ENCODE measurements at regions not wholly inside any gene's neighbourhood (a gene's known extent, or its start where the extent isn't known, plus 50 kb on each side); places are given as distances from the start of the nearest gene placed in this dataset.
"Not testable (repeated sequence)": the region's sequence is repeated elsewhere in the genome, so short reads cannot be mapped to it uniquely, and the experiment has no call there.

DNA sequence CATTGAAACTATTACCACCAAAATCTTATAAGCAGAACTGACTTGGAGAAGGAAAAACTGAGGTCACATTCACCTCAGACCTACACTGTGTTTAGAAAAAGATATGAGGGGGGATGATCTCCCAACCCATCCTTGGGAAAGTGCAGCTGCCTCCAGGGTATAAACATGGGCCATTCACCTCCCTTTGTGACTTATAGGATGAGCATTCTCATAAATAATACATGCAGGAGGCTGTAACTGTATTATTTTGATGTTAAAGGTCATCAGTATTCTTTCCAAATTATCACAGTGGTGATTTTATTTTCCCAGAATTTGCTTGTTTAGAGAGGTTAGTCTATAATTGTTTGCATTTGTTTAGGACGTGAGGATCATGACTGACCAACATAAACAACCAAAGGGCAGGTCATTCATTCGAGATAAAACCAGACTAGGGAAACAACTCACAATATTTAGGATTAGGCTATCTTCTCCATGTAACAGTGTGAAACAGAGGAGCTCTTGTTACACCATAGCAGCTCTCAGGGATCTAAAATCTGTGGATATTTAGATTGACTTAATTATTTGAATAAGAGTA lies 109.2 kb upstream of the NR5A2 start:
- DNase-seq (ENCODE audit: low spot score): no peak

DNA sequence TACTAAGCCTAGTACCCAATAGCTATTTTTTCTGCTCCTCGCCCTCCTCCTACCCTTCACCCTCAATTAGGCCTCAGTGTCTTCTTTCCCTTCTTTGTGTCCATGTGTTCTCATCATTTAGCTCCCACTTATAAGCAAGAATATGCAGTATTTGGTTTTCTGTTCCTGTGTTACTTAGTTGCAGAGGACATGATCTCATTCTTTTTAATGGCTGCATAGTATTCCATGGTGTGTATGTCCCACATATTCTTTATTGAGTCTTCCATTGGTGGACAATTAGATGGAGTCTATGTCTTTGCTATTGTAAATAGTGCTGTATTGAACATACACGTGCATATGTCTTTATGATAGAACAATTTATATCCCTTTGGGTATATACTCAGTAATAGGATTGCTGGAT lies 106.9 kb upstream of the NR5A2 start:
- DNase-seq (ENCODE audit: low spot score): no peak

GRCh38 chr1:199929556-199929955 lies 98.0 kb upstream of the NR5A2 start:
- no peak for DNase-seq (ENCODE audit: low spot score)

- DNase-seq (ENCODE audit: low spot score): not testable (repeated sequence)
Measured at GRCh38 chr1:199930067-199930466, 97.4 kb upstream of the NR5A2 start.

DNA sequence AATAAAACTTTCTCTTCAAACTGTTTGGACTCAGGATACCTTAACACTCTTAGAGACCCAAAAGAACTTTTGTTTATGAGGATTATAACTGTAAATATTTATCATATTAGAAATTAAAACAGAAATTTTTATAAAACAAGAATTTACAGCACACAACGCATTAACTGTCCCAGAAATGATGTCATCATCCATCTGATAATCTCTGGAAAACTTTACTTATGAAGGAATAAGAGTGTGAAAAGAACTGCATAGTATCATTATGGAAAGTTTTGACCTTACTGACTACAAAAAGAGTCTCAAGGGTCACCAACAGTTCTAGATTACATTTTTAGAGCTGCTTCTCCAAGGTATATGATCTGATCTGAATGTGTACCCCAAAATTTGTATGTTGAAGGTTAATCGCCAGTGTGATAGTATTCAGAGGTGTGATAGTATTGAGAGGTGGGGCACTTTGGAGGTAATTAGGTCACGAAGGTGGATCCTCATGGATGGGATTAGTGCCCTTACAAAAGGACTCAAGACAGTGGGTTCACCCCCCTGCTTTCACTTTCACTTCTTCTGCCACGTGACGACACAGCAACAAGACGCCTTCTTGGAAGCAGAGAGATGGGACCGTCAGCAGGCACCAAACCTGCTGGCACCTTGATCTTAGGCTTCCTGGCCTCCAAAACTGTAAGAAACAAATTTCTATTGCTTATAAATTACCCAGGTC lies 95.7 kb upstream of the NR5A2 start:
- no peak for DNase-seq (ENCODE audit: low spot score)

- DNase-seq (ENCODE audit: low spot score): no peak
Measured at GRCh38 chr1:199932462-199932861, 95.0 kb upstream of the NR5A2 start.

DNA sequence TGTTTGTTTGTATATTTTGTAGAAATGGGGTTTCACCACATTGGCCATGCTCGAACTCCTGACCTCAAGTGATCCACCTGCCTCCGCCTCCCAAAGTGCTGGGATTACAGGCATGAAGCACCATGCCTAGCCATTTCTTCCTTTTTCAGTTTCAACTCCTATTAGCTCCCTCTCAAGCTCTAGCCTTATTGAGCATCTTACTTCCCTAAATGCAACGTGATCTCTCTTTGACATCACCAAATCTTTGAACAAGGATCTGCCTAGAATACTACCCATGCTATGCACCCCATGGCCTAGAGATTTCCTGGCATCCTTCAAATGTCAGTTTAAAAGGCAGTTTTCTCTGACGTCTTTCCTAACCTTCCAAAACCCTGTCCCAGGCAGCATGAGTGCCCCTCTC lies 91.1 kb upstream of the NR5A2 start:
- no peak for DNase-seq (ENCODE audit: low spot score)

DNA sequence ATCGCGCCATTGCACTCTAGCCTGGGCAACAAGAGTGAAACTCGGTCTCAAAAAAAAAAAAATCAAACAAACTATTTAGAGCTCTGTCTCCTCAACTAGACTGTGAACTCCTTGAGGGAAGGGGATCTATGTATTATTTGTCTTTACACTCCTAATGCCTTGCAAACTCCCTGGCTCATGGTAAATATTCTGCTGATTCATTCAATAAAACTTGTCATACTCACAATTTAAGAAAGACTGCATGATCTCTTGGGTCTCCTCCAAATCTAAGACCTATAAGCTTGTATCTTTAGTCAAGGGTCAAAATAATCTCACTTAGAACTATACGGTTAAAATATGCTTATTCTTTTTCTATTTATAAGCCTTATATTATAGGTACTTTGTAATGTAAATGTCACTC lies 90.3 kb upstream of the NR5A2 start:
- no peak for DNase-seq (ENCODE audit: low spot score)

- no peak for DNase-seq (ENCODE audit: low spot score)
Measured at GRCh38 chr1:199937661-199938060, 89.8 kb upstream of the NR5A2 start.

- DNase-seq (ENCODE audit: low spot score): no peak
Measured at GRCh38 chr1:199944986-199945385, 82.5 kb upstream of the NR5A2 start.

GRCh38 chr1:199945591-199945990 lies 81.9 kb upstream of the NR5A2 start:
- DNase-seq (ENCODE audit: low spot score): no peak

- DNase-seq (ENCODE audit: low spot score): no peak
Measured at GRCh38 chr1:199946305-199947155, 81.0 kb upstream of the NR5A2 start.

DNA sequence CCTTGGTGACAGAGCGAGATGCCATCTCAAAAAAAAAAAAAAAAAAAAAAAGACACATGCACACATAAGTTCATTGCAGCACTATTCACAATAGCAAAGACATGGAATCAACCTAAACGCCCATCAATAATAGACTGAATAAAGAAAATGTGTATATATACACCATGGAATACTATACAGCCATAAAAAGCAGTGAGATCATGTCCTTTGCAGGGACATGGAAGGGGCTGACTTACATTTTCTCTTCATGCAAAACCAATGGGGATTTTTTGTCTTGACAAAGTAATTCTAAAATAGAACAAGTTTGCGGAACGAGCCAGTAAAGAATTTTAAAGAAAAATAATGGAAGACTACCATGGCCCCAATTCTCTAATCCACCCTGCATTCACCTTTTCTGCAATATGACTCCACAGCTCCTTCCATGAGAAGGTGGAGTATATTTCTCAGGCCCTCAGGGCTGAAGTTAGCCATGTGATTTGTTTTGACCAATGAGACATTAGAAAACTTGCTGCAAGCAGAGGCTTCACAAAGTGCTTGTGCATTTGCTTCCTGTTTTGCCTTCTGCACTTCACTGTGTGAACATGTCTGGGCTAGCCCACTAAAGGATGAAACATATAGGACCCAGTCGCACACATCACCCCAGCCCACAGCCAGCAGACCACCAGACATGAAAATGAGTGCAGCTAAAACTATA lies 78.8 kb upstream of the NR5A2 start:
- DNase-seq (ENCODE audit: low spot score): no peak

DNA sequence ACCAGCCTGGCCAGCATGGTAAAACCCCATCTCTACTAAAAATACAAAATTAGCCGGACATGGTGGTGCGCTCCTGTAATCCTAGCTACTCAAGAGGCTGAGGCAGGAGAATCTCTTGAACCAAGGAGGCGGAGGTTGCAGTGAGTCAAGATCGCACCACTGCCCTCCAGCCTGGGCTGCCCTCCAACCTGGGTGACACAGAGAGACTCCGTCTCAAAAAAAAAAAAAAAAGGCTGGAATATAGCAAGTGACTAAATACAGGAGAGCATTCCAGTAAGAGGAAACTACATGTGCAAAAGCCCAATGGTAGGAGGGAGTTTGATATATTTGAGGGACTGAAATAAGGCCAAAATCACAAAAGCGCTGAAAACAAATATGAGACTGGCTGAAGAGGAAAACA lies 76.5 kb upstream of the NR5A2 start:
- DNase-seq (ENCODE audit: low spot score): not testable (repeated sequence)

GRCh38 chr1:199953651-199954050 lies 73.9 kb upstream of the NR5A2 start:
- no peak for DNase-seq (ENCODE audit: low spot score)

DNA sequence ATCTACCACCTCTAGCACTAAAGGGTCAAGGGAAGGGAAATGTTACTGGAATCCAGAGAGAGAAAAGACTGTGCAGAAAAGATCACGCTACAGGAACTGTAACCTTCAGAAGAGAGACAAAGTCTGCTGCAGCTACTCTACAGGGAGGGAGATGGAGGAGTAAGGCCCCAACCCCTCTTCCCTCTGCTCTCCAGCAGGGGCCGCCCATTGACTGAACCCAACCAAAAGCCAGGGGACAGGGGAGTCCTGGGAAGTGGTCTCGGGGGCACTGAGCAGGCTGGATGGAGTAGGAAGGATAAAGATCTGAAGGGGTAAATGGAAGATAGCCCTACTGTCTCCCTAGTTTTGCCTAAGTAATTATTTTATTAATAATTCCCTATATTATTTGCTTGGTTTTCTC lies 72.8 kb upstream of the NR5A2 start:
- peak; percentile 11 for DNase-seq (ENCODE audit: low spot score)

DNA sequence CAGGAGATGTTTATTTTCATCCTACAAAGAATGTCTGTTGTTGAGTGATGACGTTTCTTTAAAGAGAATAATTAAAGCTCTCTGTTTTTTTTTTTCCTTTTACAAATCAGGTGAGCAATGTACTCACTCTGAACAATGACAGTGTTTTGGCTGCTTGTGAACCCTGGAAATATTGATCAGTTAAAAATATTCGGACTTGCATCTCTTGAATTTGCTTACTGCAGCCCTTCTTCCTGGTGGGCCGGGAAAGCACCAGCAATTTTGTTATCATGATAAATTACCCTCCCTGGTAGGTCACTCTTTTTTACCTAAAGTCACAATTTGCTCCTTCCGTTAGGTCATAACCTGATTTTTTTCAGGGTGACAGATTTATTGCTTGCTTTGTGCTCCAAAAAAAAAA lies 72.3 kb upstream of the NR5A2 start:
- no peak for DNase-seq (ENCODE audit: low spot score)

DNA sequence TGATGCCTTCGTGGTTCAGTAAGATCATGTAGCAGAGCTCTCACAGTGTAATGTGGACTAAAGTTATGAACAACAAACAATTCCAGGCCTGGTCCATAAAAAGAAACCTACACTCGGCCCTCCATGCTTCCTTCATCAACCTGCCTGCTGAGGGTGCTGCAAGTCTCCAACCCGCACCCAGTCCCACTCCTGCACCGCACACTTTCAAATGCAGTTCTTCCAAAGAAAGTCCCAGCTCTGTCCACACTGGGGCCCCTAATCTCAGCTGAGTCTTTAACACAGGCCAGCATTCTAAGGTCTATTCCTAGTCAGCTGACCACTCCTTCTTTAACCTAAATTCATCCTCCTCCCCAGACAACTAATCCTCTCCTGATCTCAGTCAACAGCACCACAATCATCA lies 71.5 kb upstream of the NR5A2 start:
- DNase-seq (ENCODE audit: low spot score): no peak

- DNase-seq (ENCODE audit: low spot score): no peak
Measured at GRCh38 chr1:199959033-199959774, 68.3 kb upstream of the NR5A2 start.

GRCh38 chr1:199959775-199960110 lies 67.8 kb upstream of the NR5A2 start:
- no peak for DNase-seq (ENCODE audit: low spot score)

DNA sequence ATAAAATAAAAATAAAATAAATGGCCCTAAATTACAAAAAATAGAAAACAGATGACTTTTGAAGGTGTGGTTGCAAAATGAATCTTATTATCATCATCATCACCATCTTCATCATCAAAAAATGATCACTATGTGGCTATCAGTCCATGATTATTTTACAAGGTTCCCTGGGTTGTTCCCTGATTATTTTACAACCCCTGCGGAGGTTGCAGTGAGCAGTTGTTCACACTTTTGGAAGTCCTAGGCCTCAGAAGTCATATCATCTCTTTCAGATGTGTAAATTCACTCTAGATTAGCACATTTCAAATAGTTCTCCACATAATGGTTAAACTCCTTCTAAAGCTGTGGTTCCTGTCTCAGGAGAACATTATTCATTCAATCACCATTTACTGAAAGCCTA lies 57.4 kb upstream of the NR5A2 start:
- no peak for DNase-seq (ENCODE audit: low spot score)

Measured in AG08395 (cell line).